Upper lobe of left lung (tissue), 4 donors: ENCODE measurements at regions not wholly inside any gene's neighbourhood (a gene's known extent, or its start where the extent isn't known, plus 50 kb on each side); places are given as distances from the start of the nearest gene placed in this dataset.

ENCODE experiments used
- EP300 ChIP-seq, 4 donors: sonication (generic); formaldehyde crosslinking; IDR thresholded peaks; one replicate each; pipeline ENCODE4 v1.5.1; 2017; ENCODE audit warnings: antibody characterized with exemption in 4 of 4, control low read depth in 2 of 4
- POLR2AphosphoS5 ChIP-seq, 2 donors: sonication (generic); formaldehyde crosslinking; IDR thresholded peaks; one replicate each; pipeline ENCODE4 v1.5.1; 2017; ENCODE audit warnings: antibody characterized with exemption in 2 of 2

GRCh38 chr4:170325599-170325998 is 235.8 kb upstream of the AADAT start:
- no peak for TF ChIP-seq POLR2AphosphoS5 (IDR thresholded peaks at IDR 0.05)
- TF ChIP-seq EP300 (IDR thresholded peaks at IDR 0.05): no peak
